ENCODE measurements at regions not wholly inside any gene's neighbourhood (a gene's known extent, or its start where the extent isn't known, plus 50 kb on each side); places are given as distances from the start of the nearest gene placed in this dataset.
"Not testable (repeated sequence)": the region's sequence is repeated elsewhere in the genome, so short reads cannot be mapped to it uniquely, and the experiment has no call there.

GRCh38 chr9:42461436-42461835 lies 278.0 kb downstream of the SPATA31A6 start:
- TF ChIP-seq POLR2A, CTCF, POLR2AphosphoS5 (IDR thresholded peaks at IDR 0.05): not testable (repeated sequence)

Measured in stomach (tissue), 4 donors.